Epithelial cell of esophagus (primary cell): ENCODE measurements at regions not wholly inside any gene's neighbourhood (a gene's known extent, or its start where the extent isn't known, plus 50 kb on each side); places are given as distances from the start of the nearest gene placed in this dataset.

Source experiments
- DNase-seq: peaks from one replicate; pipeline ENCODE4 v3.0.0; 2010; ENCODE audit warnings: low read depth
- H3K4me3 ChIP-seq: 2 replicates; pipeline ENCODE4 v1.5.1; 2011; ENCODE audit warnings: mild to moderate bottlenecking, low read length, control low read depth
- CTCF ChIP-seq: IDR thresholded peaks from 2 replicates; pipeline ENCODE4 v1.5.1; 2011; ENCODE audit warnings: low read depth, mild to moderate bottlenecking, low read length, control low read depth, inconsistent platforms; ENCODE audit not compliant: insufficient read depth; ENCODE audit errors: missing control alignments

DNA sequence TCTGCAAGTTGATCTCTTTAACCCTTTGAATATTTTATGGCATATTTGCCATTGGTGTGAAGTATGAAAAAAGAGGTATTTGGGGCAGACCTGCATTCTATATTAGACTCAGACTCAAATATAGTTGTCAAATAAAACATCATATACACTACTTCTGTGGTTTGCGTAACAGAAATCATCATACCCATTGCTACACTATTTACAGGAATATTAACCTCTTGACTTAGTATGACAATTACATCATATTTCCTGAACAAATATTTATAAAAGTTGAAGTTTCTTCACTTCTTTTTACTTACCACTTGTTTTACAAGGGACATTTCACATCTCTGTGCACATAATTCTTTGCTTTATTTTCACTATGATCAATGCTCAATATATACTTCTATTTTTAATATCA is 206.0 kb downstream of the HAO1 start:
- no peak overlapping the region for H3K4me3 ChIP-seq
- DNase-seq = no peak
- no peak for TF ChIP-seq CTCF

GRCh38 chr20:7736336-7736735 is 203.9 kb downstream of the HAO1 start:
- H3K4me3 ChIP-seq = no peak overlapping the region
- TF ChIP-seq CTCF = no peak
- DNase-seq = peak; percentile 88

DNA sequence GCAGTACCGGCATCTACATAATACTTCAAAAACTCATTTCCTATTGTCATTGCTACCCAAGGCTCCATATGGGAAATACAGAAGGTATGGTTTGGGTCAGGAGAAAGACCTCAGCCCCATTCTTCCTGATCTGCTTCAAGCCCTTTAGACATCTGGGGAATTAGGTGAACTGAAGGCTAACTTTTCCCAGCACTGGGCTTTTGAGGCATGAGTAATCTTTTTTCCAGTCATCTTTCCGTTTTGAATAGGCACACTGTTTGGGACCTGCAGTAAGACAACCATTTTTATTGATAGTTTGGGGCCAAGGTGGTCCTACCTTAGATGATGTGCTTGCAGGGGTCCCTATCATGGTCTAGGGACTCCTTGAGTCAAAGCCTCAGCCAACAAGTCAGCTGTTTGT is 198.4 kb downstream of the HAO1 start:
- DNase-seq = peak; percentile 47
- no peak for TF ChIP-seq CTCF
- H3K4me3 ChIP-seq = no peak overlapping the region

DNA sequence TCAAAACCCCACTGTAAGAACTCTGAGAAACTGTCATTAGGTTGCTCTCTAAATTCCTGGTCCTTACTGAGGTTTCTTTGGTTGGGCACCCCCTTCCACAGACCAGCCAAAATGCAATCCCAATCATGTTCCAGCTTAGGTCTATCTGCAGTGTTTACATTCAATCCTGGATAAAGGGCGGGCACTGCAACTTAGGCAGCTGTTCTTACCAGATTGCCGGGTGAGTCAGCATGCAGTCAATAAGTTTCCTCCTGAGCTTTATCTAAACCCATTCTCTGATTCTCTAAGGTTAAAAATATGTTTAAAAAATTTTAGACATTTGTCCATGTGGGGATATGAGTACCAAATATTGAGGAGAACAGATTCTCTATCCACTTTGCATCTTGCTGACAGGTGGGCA is 197.8 kb downstream of the HAO1 start:
- DNase-seq = peak; percentile 83
- H3K4me3 ChIP-seq = no peak overlapping the region
- TF ChIP-seq CTCF = no peak

GRCh38 chr20:7744411-7744810 is 195.8 kb downstream of the HAO1 start:
- TF ChIP-seq CTCF = no peak
- H3K4me3 ChIP-seq = no peak overlapping the region
- peak; percentile 82 for DNase-seq

- DNase-seq = no peak
- no peak overlapping the region for H3K4me3 ChIP-seq
- no peak for TF ChIP-seq CTCF
Measured at GRCh38 chr20:7748624-7749023, 191.6 kb downstream of the HAO1 start.

GRCh38 chr20:7754102-7754501 is 186.2 kb downstream of the HAO1 start:
- no peak for TF ChIP-seq CTCF
- no peak overlapping the region for H3K4me3 ChIP-seq
- no peak for DNase-seq
